ENCODE measurements at regions not wholly inside any gene's neighbourhood (a gene's known extent, or its start where the extent isn't known, plus 50 kb on each side); places are given as distances from the start of the nearest gene placed in this dataset.

DNA sequence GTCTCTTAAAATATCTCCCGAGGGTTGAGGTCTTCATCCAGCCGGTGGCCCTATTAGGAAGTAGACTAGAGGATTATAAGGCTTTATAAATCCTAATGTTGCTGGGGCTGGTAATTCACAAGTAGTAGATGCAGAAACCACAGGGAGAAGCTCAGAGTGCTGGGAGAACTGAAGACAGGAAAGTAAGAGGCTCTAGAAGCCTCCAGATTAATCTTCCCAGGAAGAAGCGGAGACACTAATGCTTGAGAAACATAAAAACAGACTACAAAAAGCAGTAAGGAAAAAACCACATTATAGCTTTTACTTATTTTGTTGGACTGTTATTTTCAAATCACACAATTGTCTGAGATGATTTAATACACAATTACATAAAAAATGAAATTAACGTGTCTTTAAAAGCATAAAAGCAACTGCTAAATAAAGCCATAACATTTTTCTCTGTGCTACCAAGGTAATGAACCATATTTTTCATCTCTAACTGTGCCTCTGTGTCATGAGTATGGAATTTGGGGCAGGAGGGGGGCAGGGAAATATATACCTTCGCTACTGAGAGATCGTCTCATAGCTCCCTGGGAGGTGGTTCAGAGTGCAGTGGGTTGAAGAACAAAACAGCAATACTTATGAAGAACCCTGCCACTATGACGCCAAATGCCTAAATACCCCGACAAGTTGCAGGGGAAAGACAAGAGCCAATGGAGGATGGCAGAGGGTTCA, 806.2 kb upstream of the WWC1 start:
- intact Hi-C loops (cut with DNase I), result no loop called here
- Histone ChIP-seq H3K27ac (no peak overlapping the region), H3K4me3 (no peak overlapping the region), H3K27me3 (no peaks in the 10 kb centered on the region), H3K4me1 (no peaks in the 10 kb centered on the region), H3K9me3 (no peaks in the 10 kb centered on the region), H3K36me3 (no peaks in the 10 kb centered on the region)
- ATAC-seq, result no peak
- TF ChIP-seq, protein P1, sequence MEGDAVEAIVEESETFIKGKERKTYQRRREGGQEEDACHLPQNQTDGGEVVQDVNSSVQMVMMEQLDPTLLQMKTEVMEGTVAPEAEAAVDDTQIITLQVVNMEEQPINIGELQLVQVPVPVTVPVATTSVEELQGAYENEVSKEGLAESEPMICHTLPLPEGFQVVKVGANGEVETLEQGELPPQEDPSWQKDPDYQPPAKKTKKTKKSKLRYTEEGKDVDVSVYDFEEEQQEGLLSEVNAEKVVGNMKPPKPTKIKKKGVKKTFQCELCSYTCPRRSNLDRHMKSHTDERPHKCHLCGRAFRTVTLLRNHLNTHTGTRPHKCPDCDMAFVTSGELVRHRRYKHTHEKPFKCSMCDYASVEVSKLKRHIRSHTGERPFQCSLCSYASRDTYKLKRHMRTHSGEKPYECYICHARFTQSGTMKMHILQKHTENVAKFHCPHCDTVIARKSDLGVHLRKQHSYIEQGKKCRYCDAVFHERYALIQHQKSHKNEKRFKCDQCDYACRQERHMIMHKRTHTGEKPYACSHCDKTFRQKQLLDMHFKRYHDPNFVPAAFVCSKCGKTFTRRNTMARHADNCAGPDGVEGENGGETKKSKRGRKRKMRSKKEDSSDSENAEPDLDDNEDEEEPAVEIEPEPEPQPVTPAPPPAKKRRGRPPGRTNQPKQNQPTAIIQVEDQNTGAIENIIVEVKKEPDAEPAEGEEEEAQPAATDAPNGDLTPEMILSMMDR (IDR thresholded peaks at IDR 0.05), result no peak
- 93% methylated on average over 8 of the region's 8 CpGs for WGBS (ENCODE audit: insufficient coverage, low coverage, low lambda C conversion rate, missing lambda C conversion rate)
- no peak for DNase-seq

GRCh38 chr5:167488371-167488770, 803.1 kb upstream of the WWC1 start:
- no peak for TF ChIP-seq POLR2A (IDR thresholded peaks at IDR 0.05)
- TF ChIP-seq, protein P1 (IDR thresholded peaks at IDR 0.05), result no peak
- Histone ChIP-seq H3K27me3 (no peaks in the 10 kb centered on the region), H3K4me3 (no peak overlapping the region), H3K9me3 (no peaks in the 10 kb centered on the region), H3K27ac (no peak overlapping the region), H3K36me3 (no peaks in the 10 kb centered on the region), H3K4me1 (no peaks in the 10 kb centered on the region)
- intact Hi-C loops (cut with DNase I), result no loop called here
- WGBS (ENCODE audit: insufficient coverage, low coverage, low lambda C conversion rate, missing lambda C conversion rate), result 92% methylated on average over 2 of the region's 2 CpGs
- DNase-seq (no peak), ATAC-seq (no peak)

DNA sequence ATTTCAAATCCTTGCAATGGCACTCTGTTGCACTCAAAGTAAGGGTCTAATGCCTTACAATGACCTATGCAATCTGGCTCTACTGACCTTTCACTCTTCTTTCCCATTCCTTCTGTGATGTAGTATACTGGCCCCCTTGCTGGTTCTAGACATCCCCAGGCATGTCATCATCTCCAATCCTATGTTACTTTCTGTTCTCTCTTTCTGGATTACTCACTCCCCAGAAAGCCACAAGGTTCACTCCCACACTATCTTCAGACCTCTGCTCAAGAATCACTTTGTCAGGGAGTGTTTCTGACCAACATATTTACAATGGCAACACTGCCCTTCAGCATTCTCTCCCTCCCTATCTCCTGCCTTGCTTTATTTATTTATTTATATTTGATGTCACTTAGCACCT, 802.2 kb upstream of the WWC1 start:
- ATAC-seq, result no peak
- DNase-seq, result no peak
- intact Hi-C loops (cut with DNase I), result no loop called here
- Histone ChIP-seq H3K27me3 (no peaks in the 10 kb centered on the region), H3K27ac (no peak overlapping the region), H3K36me3 (no peaks in the 10 kb centered on the region), H3K4me1 (no peaks in the 10 kb centered on the region), H3K4me3 (no peak overlapping the region), H3K9me3 (no peaks in the 10 kb centered on the region)
- no peak for TF ChIP-seq POLR2A (IDR thresholded peaks at IDR 0.05)
- TF ChIP-seq, protein P1 (IDR thresholded peaks at IDR 0.05), result no peak

GRCh38 chr5:167503926-167504720, 787.3 kb upstream of the WWC1 start:
- Histone ChIP-seq H3K9me3 (no peaks in the 10 kb centered on the region), H3K27me3 (no peaks in the 10 kb centered on the region), H3K4me3 (no peak overlapping the region), H3K27ac (no peak overlapping the region), H3K4me1 (no peaks in the 10 kb centered on the region), H3K36me3 (no peaks in the 10 kb centered on the region)
- WGBS (ENCODE audit: insufficient coverage, low coverage, low lambda C conversion rate, missing lambda C conversion rate), result 64% methylated on average over 5 of the region's 5 CpGs
- ATAC-seq, result no peak
- no peak for DNase-seq
- intact Hi-C loops (cut with DNase I), result no loop called here
- TF ChIP-seq, protein P1 (IDR thresholded peaks at IDR 0.05), result no peak
- no peak for TF ChIP-seq POLR2A (IDR thresholded peaks at IDR 0.05)
